NOMO-1 (cell line): ENCODE measurements at regions not wholly inside any gene's neighbourhood (a gene's known extent, or its start where the extent isn't known, plus 50 kb on each side); places are given as distances from the start of the nearest gene placed in this dataset.

Experiments
- DNase-seq, 2 experiments: peaks; one replicate each; lab custom pipeline; 2025; ENCODE audit not compliant: unreplicated experiment in 2 of 2; lab: John Stamatoyannopoulos, UW

GRCh38 chr2:16021611-16022363, 81.4 kb downstream of the MYCN start:
- no peak for DNase-seq

DNA sequence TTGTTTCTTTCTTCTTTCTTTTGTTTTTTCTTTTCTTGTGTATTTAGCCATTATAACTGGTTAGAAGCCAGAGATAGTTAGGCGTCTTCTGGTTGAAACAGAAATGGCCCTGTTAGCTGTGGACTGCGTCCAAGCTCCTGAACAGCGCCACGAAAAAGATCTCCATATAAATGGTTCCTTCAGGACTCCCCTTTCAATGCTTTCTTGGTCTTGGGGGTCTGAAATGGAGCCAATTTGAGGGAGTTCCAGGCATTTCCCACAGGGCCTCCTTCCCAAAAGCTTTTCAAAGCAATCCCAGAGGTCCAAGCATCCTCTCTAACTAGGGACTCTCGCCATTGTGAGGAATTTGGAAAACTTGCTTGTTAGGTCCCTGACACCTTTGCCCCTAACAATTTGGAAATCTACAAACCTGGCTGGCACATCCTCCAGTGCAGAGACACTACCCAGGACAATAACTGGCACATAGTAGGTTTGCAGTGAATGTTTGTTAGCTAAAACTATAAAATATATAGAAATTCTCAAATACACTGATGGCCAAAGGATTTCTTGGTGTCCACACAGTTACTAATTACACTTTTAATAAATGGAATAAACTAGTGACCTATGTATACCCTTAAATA, 80.1 kb downstream of the MYCN start:
- DNase-seq = no peak

DNA sequence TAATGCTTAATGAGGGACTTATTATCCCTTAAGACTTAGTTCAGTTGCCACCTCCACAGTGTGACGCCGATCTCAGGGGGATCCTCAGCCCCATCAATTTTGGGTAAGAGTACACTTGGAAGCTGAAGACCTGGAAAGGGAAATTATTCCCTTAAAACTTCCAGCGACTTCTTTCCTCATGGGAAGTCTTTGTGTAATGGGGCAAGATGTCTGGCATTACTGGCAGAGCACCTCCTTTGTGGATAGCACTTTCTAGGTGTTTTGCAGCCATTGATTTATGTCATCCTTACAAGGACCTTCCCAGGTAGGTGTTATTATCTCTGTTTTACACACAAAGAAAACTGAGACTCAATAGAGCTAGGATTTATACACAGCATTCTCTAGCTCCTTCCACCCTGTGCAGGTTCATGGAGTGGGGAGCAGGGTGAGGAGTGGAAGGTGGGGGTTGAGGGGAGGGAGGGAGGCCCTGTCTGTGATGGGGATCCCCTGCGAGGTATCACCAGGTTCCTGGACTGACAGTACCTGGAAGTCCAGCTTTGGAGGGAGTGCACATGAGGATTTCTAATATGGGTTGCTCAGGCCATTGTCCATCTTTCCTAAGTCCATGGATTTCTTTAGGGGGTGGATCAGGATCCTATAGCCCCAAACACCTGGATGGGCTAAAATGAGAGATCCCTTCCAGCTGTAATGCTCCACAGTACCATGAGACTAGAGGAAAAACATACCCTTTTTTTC, 79.4 kb downstream of the MYCN start:
- no peak for DNase-seq

DNA sequence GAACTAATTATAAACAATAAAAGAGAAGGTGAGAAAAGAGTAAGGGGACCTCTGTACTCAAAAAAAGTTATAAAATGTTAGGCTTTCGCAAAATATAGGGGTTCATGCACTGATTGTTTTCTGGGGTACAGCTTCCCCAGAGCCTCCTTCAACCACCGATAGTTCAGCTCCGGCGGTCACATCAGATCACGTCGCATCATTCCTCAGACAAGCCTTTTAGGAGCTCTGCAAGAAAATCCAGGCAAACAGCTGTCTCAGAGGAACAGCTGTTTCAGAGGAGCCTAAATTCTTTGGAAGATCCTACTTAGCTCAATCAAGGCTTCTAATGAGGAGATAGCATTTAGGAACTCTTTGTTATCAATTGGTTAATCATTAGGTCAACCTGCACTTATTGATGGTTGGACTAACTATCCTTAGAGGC, 78.7 kb downstream of the MYCN start:
- no peak for DNase-seq

- no peak for DNase-seq
Measured at GRCh38 chr2:16018277-16019059, 78.1 kb downstream of the MYCN start.

DNA sequence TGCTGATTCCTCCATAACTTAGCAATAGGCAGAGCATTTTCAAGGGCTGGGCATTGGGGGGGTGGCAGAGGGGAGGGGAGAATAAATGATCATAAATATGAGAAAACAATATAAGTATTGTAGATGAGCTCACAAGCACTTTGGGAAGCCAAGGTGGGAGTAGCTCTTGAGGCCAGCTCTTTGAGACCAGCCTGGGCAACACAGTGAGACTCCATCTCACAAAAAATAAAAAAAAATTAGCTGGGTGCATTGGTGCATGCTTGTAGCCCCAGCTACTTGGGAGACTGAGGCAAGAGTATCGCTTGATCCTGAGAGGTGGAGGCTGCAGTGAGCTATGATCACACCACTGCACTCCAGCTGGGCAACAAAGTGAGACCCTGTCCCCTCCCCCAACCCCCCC, 75.9 kb downstream of the MYCN start:
- DNase-seq = no peak

DNA sequence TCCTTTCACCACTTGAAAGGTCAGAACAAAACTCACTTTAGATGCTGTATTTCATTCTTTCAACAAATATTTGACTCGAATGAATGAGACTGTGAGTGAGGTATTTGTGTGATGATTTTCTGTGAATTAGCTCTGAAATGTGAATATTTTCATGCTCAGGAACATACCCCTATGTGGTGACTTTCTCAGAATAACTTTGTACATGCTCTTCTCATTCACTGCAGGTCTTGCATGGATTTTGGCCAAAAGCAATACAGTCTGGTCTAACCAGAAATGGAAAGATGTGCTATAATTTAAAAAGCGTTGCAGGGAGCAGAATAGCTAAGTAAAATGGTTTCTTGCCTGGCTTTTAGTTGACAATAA, 75.5 kb downstream of the MYCN start:
- no peak for DNase-seq

- DNase-seq = no peak
Measured at GRCh38 chr2:16015210-16015902, 75.0 kb downstream of the MYCN start.

DNA sequence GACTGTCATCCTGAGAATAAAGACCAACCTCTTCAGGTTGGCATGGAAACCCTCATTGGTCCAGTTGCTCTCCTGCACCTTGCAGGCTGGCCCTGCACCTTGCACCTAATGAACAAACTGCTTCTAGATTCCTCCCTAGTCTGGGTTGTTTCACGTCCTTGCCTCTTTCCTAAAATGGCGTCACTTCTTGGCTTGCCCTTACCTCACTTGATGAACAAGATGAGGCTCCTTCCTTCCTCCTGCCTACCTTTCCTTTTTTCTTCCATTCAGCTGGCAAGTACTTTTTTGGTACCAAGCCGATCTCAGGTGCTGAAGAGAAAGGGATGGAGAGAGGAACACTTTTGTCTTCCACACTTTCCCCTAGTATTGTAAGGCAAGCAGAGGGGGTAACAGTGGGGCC, 74.5 kb downstream of the MYCN start:
- DNase-seq = no peak

DNA sequence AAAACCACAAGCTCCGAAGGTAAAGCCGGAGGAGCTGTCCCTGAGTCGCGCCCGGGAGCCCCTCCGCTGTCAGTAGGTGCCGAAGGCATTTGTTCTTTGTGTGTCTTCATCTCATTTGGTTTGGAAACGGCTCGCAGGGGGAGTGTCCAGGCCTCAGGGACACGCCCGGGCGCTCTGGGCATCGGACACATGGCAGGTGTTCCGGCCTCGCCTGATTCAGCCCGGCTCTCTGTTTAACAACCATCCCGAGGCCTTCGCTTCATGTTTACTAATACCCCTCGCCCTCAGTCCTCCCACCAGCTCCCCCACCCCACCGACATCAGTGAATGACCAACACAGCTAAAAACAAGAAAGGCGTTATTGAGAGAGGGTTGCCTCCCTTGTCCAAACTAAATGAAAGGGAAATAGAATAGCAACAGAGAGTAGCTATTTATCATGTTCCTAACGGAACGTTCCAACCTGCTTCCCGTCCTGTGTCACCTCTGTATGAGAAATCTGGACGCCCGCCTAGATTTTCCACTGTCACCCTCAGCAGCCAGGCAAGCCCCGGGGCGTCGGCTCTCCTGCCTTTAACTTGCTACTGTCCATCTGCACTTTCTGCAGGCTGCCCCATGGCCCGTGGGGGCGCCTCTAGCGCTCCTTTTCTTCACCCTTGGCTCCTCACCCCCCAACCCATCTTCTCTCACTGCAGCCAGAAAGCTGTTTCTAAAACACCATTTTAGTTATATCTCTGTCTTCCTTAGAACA, 73.9 kb downstream of the MYCN start:
- DNase-seq = no peak

DNA sequence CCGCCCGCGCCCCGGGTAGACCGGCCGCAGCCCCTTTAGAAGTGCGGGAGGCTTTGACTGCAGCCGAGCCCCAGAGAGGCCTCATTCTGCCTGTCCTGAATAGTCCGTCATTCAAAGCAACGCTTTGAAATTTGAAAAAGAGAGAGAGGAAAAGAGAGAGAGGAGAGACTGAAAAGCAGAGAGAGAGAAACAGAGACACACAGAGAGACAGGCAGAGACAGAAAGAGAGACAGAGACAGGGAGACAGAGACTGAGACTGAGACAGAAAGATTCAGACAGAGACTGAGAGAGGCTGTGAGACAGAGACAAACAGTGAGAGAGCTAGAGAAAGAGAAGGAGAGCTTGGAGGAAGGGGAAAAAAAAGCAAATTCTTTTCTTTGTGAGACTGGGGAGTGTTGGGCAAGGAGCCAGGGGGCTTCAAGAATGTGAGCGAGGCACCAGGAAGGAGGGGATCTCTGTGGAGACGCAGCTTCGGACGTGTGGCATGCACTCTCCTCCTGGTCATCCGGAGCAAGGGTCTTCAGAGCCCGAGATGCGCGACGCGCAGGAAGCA, 73.1 kb downstream of the MYCN start:
- no peak for DNase-seq

GRCh38 chr2:16012626-16013358, 72.4 kb downstream of the MYCN start:
- DNase-seq = no peak

DNA sequence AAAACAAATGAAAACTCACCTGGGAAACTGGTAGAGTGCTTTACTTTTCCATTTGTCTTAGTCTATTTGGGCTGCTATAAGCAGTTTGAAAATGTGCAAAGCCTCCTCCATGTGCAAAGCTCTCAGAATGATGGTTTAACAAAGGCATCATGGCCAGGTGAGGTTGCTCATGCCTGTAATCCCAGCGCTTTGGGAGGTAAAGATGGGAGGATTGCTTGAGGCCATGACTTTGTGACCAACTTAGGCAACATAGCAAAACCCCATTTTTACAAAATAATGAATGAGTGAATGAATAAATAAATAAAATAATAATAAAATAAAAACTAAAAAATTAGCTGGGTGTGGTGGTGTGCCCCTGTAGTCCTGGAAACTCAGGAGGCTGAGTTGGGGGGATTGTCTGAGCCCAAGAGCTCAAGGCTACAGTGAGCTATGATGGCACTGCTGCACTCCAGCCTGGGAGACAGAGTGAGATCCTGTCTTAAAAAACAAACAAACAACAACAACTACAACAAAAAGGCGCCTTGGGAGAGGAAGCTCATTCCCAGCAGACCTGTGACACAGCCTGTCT, 71.8 kb downstream of the MYCN start:
- DNase-seq = no peak

GRCh38 chr2:16011621-16011960, 71.2 kb downstream of the MYCN start:
- no peak for DNase-seq

GRCh38 chr2:16010951-16011620, 70.7 kb downstream of the MYCN start:
- no peak for DNase-seq

- DNase-seq = no peak
Measured at GRCh38 chr2:16010011-16010410, 69.7 kb downstream of the MYCN start.

- no peak for DNase-seq
Measured at GRCh38 chr2:16009560-16009959, 69.2 kb downstream of the MYCN start.

GRCh38 chr2:16008856-16009255, 68.5 kb downstream of the MYCN start:
- no peak for DNase-seq
